ENCODE measurements at regions not wholly inside any gene's neighbourhood (a gene's known extent, or its start where the extent isn't known, plus 50 kb on each side); places are given as distances from the start of the nearest gene placed in this dataset.
"Not testable (repeated sequence)": the region's sequence is repeated elsewhere in the genome, so short reads cannot be mapped to it uniquely, and the experiment has no call there.

GRCh38 chr9:107568406-107568805 is 78.8 kb upstream of the KLF4 start:
- H3K4me3 ChIP-seq (ENCODE audit: low read depth, low read length); H3K4me1 ChIP-seq (ENCODE audit: control insufficient read depth, insufficient read depth, low read length); H3K36me3 ChIP-seq (ENCODE audit: control insufficient read depth in 2 of 2, insufficient read depth in 1 of 2, low read length in 2 of 2); H3K27ac ChIP-seq (ENCODE audit: extremely low read depth, low read depth, low read length); H3K9me3 ChIP-seq (ENCODE audit: control insufficient read depth, insufficient read depth, low read depth, low read length); POLR2A ChIA-PET: not testable (repeated sequence)
- CTCF ChIA-PET, result interaction anchor here (1.4 kb wide), 1 partner anchor 30 kb away, joined by 4 read pairs; no protein-coding TSS in a partner anchor

- H3K4me3 ChIP-seq (ENCODE audit: low read depth, low read length), result no peak overlapping the region
- TF ChIP-seq SP3 (tag by site-specific recombination; IDR thresholded peaks at IDR 0.05) (no peak), ELK4 (IDR thresholded peaks at IDR 0.05; ENCODE audit: borderline replicate concordance, low read depth, low read length) (no peak), ZNF548 (tag by site-specific recombination; IDR thresholded peaks at IDR 0.05) (no peak), SALL2 (tag by site-specific recombination; IDR thresholded peaks at IDR 0.05; ENCODE audit: borderline replicate concordance) (no peak), HIC1 (tag by site-specific recombination; IDR thresholded peaks at IDR 0.05) (no peak), ZNF426 (tag by site-specific recombination; IDR thresholded peaks at IDR 0.05) (no peak), OSR2 (tag by site-specific recombination; IDR thresholded peaks at IDR 0.05) (no peak), OVOL3 (tag by site-specific recombination; IDR thresholded peaks at IDR 0.05) (no peak), PBX3 (CRISPR knock-in tag; IDR thresholded peaks at IDR 0.05) (no peak), ZNF785 (tag by site-specific recombination; IDR thresholded peaks at IDR 0.05) (no peak), PATZ1 (tag by site-specific recombination; IDR thresholded peaks at IDR 0.05) (no peak), ZNF157 (tag by site-specific recombination; IDR thresholded peaks at IDR 0.05) (no peak), ZNF121 (tag by site-specific recombination; IDR thresholded peaks at IDR 0.05) (no peak), ZNF223 (tag by site-specific recombination; IDR thresholded peaks at IDR 0.05) (no peak), ZNF394 (tag by site-specific recombination; IDR thresholded peaks at IDR 0.05; ENCODE audit: borderline replicate concordance) (no peak), WT1 (tag by site-specific recombination; IDR thresholded peaks at IDR 0.05) (no peak), ZNF324 (tag by site-specific recombination; IDR thresholded peaks at IDR 0.05) (no peak)
- no peaks in the 10 kb centered on the region for H3K9me3 ChIP-seq (ENCODE audit: control insufficient read depth, insufficient read depth, low read depth, low read length)
- ChIA-PET CTCF (interaction anchor here (0.7 to 1.4 kb wide), 2 partner anchors 31 to 1321 kb away, joined by 3 to 4 read pairs; no protein-coding TSS in a partner anchor), POLR2A (interaction anchor here (0.6 kb wide), 1 partner anchor 78 kb away, joined by 3 read pairs; the partner anchor contains the start of gene KLF4)
- H3K4me1 ChIP-seq (ENCODE audit: control insufficient read depth, insufficient read depth, low read length), result no peaks in the 10 kb centered on the region
- H3K36me3 ChIP-seq (ENCODE audit: control insufficient read depth in 2 of 2, insufficient read depth in 1 of 2, low read length in 2 of 2), result no peaks in the 10 kb centered on the region
- H3K27ac ChIP-seq (ENCODE audit: extremely low read depth, low read depth, low read length), result no peak overlapping the region
Observed at GRCh38 chr9:107567462-107567861, 77.9 kb upstream of the KLF4 start.
